ENCODE measurements at regions not wholly inside any gene's neighbourhood (a gene's known extent, or its start where the extent isn't known, plus 50 kb on each side); places are given as distances from the start of the nearest gene placed in this dataset.

DNA sequence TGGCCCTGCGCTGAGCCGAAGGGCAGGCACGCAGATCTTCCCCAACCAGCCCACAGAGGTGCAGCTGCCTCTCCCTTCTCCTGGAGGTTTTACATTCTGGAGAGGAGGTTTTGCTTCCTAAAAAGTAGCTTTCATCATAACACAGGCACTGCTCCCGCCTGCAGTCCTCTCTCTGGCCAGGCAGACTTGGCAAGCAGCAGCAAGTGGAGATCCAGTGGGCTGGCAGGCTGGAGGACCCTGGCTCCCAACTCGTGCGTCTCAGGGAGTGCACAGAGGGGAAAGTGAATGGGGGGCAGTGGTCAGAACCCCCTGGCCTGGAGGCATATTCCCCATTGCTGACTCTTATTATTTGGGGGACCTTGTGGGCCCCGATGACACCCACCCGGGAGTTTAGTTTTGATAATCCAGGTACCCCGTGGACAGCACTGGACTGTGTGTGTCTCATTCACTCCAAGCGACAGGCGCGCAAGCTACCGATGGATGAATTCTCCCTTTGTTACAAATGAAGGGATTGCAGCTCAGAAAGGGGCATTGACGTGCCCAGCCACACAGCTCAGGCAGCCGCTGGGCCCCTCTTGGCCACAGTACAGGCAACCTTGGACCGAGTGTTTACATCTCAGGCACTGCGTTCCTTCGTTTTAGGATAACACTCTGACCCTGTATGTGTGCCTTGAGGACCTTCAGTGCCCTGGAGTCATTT is 1223.9 kb downstream of the BRD1 start:
- no peak for DNase-seq

DNA sequence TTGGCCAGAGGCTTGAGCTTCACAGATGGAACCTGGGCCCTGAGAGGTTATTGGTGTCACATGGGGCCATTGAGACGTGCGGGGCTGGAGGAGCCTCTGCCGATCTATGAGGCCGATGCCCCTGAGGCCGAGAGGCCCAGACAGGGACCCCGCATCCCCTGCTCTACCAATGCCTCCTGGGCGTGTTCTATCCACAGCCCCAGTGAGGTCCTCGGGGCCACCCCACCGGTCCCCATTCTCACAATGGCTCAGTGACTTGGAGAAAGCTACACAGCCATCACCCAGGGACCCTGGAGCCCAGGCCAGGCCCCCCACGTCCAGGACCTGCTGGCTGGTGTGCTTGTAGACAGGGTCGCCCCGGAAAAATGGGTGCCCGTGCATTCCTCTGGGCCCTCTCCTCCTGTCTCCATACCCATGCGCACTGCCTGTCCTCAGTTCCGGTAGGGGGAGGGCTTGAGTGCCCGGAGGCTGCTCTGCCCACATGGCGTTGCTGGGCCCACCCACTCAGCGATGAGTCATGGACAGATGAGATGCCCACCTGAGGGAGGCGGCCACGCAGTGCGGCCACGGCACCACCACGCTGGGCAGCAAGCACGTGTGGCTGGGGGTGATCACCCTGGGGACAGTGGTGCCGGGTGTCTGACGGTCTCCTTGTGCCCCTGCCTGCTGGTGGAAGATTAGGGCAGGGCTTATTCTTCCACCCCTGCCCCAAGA is 1224.7 kb downstream of the BRD1 start:
- no peak for DNase-seq

DNA sequence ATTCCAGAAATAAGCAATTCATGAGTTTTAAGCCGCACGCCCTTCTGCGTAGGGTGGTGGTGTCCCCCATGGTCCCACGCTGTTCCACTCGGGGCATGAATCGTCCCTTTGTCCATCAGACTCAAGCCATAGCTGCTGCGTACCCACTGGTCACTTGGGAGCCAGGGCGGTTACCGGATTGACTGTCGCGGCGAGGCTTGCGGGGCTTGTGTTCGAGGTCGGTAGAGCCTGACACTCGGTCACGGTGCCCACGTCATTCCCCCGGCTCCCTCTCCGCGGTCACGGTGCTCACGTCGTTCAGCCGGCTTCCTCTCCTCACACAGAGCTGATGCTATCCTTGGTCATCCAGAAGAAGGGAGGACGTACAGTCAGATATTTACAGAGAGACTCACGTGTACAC is 1227.0 kb downstream of the BRD1 start:
- DNase-seq = no peak

DNA sequence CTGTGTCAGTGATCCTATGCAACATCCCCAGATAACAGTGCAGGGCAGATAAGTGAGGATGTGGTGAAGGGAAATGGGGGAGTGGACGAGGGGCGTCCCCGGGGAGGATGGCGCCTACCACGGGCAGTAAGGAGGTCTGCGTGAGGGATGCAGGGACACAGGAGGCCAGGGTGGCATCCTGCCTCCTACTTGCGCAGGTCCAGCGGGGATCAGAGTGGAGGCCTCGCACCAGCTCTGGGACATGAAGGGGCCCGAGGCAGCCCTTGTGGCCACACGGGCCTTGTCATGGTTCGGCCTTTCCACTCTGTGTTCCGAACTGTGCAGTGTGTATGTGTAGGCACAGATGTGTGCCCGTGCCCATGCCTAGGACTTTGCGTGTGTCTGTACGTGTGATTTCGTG is 1227.5 kb downstream of the BRD1 start:
- DNase-seq = no peak

DNA sequence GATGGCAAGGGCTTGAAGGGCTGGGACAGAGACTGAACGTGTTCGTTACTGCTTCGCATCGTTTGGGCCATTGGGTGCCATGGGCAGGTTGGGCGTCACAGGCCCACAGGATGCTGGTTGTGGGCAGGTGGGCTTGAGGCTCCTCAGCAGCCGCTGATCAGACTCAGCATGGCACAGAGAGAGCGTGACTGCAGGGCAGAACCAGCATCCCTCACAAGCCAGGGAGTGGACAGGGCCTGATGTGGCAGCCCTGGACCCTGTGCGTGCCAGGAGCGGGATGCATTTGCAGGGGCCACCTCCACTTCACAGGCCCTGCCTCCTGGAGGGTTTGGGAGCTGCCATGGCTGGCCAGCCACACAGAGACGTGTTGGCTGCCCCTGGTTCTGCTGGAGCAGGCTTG is 1228.3 kb downstream of the BRD1 start:
- DNase-seq = no peak

DNA sequence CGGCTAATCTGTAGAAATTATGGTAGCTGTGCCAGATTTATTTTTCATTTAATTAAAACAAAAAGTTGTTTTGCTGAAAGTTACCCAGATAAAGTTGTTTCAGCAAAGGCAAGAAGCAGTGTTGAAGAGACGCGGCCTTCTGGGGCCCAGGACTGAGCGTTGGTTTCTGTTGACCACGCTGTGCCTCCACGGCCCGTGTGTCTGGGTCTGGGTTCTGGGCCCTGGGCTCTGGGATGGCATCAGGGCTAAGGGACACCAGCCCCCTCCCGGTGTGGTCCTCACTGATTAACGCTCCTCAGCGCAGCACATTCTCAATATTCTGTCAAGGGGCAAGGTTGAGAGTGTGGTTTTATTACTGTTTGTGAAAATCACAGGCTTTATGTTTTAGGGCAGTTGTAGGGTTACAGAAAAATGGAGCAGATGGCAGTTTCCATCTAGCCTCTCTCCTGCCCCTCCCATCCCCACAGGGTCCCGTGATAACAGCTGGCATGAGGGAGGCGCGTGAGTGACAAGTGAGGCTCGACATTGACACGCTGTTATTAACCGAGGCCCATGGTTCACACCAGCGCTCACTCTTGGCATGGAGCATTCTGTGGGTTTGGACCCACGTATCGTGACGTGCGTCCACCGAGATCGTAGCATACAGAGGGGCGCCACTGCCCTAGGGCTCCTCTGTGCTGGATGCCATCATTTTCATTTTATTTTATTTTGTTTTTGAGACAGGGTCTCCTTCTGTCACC is 1231.4 kb downstream of the BRD1 start:
- DNase-seq = no peak

DNA sequence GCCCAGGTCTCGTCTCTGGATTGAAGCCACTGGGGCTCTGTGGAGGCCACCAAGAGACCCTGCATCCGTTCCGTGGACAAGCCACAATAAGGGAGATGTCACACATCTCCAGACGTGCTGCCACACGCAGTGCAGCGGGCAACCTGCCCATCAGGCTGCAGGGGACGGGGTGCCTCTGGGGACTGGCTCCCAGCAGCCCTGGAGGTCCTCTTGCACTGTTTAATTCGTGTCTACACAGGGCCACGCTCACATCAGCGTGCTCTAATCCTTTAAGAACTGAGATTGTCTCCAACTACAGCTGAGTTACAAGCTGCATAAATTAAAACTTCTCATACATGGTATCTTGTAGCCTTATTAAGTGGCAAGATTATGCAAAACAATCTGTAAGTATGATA is 1232.2 kb downstream of the BRD1 start:
- DNase-seq = no peak

DNA sequence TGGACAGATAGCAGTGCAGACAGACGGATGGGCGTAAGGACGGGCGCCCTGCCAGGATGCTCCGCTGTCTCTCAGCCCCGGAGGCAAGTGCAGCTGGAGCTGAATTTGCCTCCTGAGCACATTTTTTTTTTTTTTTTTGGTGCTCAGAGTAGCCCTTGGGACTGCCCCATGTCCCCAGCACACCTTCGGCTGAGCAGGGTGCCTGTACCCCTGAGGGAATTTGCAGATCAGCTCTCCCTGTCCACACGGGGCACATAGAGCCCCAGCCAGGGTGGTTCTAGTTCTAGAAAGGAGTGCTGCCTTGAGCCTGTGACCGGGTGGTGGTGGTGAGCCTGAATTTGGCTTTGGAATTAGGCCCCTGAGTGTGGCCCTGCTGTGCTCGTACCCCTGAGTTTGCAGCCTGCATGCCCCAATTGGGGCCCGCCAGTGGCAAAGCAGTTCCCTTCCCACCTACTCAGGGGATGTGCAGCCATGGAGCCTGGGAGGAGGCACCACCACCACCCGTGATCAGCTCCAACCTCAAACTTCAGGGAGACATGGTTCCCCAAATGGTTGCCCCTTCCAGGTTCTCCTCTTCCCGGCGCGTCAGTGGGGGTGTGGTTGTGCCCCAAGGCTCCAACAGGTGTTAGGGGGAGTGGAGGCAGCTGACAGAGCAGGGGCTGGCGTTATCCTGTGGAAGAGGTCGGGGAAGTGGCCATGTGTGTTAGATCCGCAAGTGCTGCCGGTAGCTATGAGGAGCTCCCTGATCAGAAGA is 1232.7 kb downstream of the BRD1 start:
- no peak for DNase-seq

DNA sequence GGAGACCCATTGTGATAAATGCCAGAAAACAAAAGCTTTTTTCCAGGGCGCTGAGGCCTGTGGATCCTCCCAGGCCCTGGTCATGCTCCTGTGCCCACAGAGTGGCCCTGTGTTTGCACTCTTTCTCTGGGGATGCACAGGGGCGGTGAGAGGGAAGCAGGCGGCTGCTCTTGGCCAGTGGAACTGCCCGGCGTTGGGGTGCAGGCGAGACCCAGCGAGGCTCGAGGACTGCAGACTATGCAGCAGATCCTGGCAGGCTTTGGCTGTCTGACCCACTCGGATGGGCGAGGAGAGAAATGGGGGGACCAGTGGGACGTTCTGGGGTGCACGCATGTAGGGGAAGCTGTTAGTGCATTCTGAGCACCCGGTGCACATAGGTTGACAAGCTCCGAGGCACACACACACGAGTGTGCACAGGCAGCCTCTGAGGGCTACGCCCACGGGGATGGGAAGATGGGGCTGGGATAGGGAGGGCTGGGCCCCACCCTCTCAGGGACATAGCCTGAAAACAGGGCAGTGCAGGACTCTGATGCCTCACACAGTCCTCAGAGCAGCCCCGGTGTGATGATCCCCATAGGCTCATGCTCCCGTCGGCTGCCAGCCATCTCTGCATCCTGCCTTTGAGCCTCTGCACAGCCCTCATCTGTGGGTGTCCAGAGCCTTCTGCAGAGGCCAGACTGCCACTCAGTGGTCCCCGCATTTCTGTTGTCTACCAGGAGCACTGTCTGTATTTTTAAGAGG is 1233.5 kb downstream of the BRD1 start:
- no peak for DNase-seq

DNA sequence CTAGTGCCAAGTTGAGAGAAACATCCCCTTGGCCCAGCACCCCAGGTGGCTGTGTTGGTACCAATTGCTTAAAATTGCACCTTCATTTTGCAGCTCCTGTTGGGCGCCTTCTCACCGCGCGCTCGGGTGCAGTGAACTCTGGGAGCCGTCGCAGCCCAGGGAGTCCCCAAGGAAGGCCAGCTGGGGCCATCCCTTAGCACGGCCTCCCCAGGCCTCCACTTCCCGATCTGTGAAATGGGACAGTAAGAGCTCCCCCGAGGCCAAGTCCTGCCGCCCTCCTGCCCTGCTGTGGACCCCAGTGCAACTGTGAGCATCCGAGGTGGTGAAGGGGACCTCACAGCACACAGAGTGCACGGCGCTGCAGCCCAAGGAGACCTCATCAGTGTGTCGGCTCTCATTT is 1234.1 kb downstream of the BRD1 start:
- DNase-seq = no peak

DNA sequence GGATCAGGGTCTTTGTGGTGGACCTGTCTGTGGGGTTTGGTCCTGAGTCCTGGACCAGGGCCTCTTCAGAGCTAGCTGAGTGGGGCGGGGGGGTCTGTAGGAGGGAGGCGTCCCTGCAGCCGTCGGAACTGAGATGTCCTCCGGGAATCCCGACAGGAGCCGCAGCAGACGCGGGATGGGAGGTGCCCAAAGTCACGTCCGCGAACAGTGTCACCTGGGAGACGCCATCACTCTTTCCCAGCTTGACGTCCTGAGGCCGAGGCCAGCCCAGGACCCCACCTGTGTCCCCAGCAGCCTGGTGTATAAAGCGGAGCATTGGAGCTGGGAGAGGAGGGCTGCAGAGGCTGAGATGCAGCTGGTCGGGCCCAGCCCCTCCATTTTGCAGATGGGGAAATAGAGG is 1234.7 kb downstream of the BRD1 start:
- DNase-seq = no peak

DNA sequence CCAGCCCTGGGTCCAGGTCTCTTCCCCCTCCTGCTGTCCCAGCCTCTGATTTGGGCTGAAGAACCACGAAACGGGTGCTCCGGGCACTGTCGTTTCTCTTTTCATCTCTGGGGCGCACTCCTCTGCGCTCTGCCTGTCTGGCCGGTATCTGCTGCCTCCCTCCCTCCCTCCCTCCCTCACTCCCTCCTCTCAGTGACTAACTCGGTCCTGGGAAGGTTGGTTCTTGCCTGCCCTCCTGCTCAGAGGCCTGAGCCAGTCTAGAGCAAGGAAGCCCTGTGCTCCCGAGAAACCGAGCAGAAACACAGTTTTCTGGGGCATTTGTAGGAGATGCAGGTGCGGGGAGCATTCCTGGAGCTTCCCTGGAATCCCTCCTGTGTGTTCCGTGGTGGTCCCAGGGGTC is 1235.2 kb downstream of the BRD1 start:
- no peak for DNase-seq

DNA sequence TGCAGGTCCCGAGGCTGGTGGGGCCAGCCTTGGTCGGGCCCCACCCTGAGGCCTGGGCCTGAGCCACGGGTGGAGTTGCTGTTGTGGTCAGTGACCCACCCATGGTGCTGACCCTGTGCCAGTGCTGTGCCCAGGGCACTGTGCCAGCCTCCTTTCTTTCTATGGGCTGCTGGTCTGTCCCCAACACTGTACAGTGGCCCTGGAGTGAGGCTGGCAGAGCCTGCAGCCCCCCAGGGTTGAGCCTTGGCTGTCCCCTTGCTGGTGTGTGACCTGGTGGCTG is 1235.7 kb downstream of the BRD1 start:
- no peak for DNase-seq

DNA sequence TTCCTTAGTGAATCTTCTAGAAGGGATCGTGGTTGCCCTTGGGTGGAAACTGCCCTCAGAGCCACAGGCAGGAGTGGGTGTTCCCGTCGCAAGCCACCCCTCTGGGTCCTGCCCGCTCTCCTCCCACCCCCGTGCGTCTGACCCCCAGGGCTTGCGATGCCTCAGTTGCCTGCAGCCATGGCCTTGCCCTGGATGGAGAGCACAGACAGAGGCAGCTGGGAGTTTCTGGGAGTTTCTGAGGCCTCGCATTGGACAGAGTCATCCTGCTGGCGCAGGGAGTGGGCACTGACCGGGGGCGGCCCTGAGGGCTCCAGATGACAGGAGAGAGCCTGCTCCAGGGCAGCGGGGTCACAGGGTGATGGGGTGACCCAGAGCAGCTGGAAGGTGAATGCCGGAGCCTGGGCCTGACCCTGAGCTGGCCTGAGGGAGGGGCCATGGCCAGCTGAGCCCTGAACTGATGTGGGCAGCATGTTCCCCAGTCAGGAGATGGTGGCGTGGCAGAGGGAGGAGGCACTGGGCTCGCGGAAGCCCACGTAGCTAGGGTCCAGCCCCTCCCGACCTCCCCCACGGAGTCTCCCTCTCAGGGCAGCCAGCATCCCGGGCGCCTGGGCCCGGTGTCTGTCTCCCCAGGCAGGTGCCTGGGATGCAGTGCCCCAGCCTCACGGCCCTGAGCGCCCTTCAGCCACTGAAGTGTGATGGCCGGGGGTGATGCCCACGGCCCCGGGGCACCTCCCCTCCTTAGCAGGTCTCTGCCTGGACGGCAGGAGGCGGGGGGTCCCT is 1236.2 kb downstream of the BRD1 start:
- no peak for DNase-seq

DNA sequence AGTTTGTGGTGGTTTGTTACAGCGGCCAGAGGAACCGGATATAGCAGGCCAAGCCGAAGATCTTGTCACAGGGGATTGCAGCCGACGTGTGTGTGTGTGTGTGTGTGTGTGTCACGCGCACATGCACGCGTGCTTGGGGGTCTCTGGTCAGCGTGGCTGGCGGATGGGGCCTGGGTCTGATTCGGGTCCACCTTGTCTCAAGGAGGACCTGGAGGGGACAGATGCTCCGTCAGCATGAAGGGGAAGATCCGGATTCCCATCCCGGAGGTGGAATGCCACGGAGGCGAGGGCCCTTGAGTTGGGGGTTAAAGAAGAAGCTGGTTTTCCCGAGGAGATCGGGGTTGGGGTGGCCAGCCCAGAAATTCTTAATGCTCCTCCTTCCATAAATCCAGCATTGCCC is 1237.8 kb downstream of the BRD1 start:
- no peak for DNase-seq

DNA sequence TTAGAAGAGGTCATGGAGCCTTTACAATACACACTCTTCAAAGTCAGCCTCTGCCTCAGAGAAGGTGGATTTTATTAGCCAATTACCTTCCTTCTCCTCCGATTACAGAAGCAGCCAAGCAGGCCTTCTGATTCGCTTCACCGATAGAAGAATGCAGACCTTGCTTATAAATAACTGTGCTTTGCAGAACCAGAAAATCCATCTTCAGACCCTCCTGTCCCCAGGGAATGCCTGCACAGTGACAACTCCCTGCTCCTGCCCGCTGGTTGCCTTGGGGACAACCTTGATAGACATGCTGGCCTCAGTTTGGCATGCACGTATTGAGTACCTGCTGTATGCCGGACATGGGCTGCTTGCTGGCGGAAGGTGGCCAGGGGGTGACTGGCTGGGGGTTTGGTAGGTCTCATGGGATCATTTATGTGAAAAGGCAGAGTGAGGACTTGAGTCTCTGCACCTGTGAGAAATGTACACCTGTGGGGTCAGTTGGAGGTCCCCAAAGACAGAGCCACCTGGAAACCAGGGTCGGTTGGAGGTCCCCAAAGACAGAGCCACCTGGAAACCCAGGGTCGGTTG is 1238.7 kb downstream of the BRD1 start:
- no peak for DNase-seq

DNA sequence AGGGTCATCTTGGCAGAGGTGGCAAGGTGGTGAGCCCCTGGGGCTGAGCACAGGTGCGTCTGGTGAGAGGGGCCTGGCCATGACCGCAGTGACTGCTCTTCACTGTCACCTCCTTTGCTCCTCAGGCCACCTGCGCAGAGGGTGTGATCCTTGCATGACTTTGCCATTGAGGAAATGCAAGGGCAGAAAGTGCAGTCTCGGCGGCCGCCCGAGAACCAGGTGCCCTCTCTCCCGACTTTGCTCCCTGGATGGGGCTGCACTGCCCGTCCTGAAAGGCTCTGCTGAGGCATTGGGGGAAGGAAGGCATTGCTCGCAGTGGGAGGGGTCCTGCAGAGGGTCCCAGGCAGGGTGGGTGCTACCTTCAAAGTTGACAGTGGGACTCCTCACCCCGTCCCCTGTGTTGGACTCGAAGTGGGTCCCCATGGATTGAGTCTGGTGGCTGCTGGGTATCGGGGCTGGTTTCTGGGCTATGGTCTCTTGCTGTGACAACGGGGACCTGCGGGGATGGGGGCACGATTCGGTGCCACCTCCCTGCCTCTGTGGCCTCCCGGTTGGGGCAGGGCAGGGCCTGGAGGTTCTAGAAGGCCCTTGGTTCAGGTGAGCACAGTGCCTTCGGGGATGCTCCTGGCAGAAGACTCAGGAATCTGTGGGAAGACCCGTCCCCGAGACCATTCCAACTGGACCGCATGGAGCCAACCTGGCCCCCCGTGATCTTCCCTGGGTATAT is 1239.4 kb downstream of the BRD1 start:
- no peak for DNase-seq

DNA sequence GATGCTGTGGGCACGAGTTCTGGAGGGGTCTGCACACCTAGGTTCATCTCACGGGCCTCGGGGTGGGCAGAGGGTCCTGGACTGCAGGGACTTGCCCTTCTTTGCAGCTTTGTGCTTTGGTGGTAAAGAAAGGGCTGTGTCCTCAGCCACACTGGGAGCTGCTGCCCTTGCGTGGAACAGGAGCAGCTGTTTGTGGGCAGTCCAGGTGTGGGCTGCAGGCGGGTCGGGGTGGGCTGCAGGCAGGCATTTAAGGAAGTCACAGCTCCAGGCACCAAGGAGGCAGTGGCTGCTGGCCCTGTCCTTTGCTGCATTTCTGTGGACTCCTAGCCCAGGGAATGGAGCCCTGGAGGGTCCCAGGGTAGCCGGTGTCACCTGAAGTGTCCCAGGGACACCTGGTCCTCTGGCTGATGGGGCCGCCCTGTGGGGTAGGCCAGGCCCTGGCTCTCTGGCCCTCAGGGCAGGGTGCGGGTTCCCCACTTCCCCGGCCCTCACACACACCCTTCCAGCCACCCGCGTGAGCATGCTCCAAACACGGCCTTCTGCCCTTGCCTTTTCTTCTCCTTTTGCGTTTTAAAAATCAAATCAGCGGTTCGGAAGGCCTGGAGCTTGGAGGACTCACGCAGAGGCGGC is 1240.3 kb downstream of the BRD1 start:
- no peak for DNase-seq

DNA sequence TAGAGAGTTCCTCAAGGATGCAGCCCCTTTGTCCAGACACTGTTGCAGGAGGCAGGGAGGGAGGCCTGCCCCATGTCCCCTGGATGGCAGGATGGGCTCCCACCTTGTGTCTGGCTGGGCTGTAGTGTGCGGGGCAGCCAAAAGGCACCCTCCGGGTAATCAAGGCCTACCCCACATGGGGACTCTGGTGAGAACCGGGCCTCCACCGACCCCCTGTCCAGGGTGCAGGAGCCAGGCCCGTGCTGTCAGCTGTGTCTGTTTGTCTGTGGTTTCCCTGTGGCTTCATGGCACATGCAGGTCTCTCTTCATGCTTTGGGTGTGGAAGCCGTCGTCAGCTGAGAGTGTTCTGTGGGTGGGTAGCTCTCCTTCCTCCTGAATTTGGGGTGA is 1240.9 kb downstream of the BRD1 start:
- DNase-seq = no peak
